ENCODE measurements at regions not wholly inside any gene's neighbourhood (a gene's known extent, or its start where the extent isn't known, plus 50 kb on each side); places are given as distances from the start of the nearest gene placed in this dataset.

- Histone ChIP-seq H3K4me3 (ENCODE audit: extremely low read depth, insufficient read depth, low read length, poor library complexity, severe bottlenecking) (no peak overlapping the region), H3K27ac (ENCODE audit: low read depth, low read length, severe bottlenecking) (no peak overlapping the region), H3K36me3 (ENCODE audit: control insufficient read depth, insufficient read depth, low read length) (no peaks in the 10 kb centered on the region), H3K9me3 (ENCODE audit: control insufficient read depth, low read length) (no peaks in the 10 kb centered on the region), H3K4me1 (ENCODE audit: control insufficient read depth, insufficient read depth, low read length, poor library complexity, severe bottlenecking) (no peaks in the 10 kb centered on the region)
- 92% methylated on average over 5 of the region's 6 CpGs for WGBS, 2 experiments (ENCODE audit: insufficient coverage in 2 of 2)
Measured at GRCh38 chr2:8363161-8363560, 318.7 kb upstream of the ID2 start.

GRCh38 chr2:8364668-8365067, 317.2 kb upstream of the ID2 start:
- Histone ChIP-seq H3K9me3 (ENCODE audit: control insufficient read depth, low read length) (no peaks in the 10 kb centered on the region), H3K27ac (ENCODE audit: low read depth, low read length, severe bottlenecking) (no peak overlapping the region), H3K4me1 (ENCODE audit: control insufficient read depth, insufficient read depth, low read length, poor library complexity, severe bottlenecking) (no peaks in the 10 kb centered on the region), H3K36me3 (ENCODE audit: control insufficient read depth, insufficient read depth, low read length) (no peaks in the 10 kb centered on the region), H3K4me3 (ENCODE audit: extremely low read depth, insufficient read depth, low read length, poor library complexity, severe bottlenecking) (no peak overlapping the region)
- 80% methylated on average over 1 of the region's 1 CpG; no CpG with 5 or more reads in 1 of the 2 experiments for WGBS, 2 experiments (ENCODE audit: insufficient coverage in 2 of 2)

GRCh38 chr2:8365331-8365910, 316.4 kb upstream of the ID2 start:
- 94 to 98% methylated on average over 10 to 13 of the region's 16 CpGs for WGBS, 2 experiments (ENCODE audit: insufficient coverage in 2 of 2)
- H3K9me3 ChIP-seq (ENCODE audit: control insufficient read depth, low read length), result no peaks in the 10 kb centered on the region
- H3K4me3 ChIP-seq (ENCODE audit: extremely low read depth, insufficient read depth, low read length, poor library complexity, severe bottlenecking), result no peak overlapping the region
- no peaks in the 10 kb centered on the region for H3K4me1 ChIP-seq (ENCODE audit: control insufficient read depth, insufficient read depth, low read length, poor library complexity, severe bottlenecking)
- H3K36me3 ChIP-seq (ENCODE audit: control insufficient read depth, insufficient read depth, low read length), result no peaks in the 10 kb centered on the region
- H3K27ac ChIP-seq (ENCODE audit: low read depth, low read length, severe bottlenecking), result no peak overlapping the region

GRCh38 chr2:8367833-8368232, 314.0 kb upstream of the ID2 start:
- no peaks in the 10 kb centered on the region for H3K36me3 ChIP-seq (ENCODE audit: control insufficient read depth, insufficient read depth, low read length)
- no peak overlapping the region for H3K4me3 ChIP-seq (ENCODE audit: extremely low read depth, insufficient read depth, low read length, poor library complexity, severe bottlenecking)
- H3K27ac ChIP-seq (ENCODE audit: low read depth, low read length, severe bottlenecking), result no peak overlapping the region
- WGBS, 2 experiments (ENCODE audit: insufficient coverage in 2 of 2), result 87 to 97% methylated on average over 3 of the region's 3 CpGs
- no peaks in the 10 kb centered on the region for H3K4me1 ChIP-seq (ENCODE audit: control insufficient read depth, insufficient read depth, low read length, poor library complexity, severe bottlenecking)
- H3K9me3 ChIP-seq (ENCODE audit: control insufficient read depth, low read length), result peaks cover 4% of the 10 kb centered on the region

GRCh38 chr2:8368463-8368862, 313.4 kb upstream of the ID2 start:
- 88 to 100% methylated on average over 1 to 2 of the region's 6 CpGs for WGBS, 2 experiments (ENCODE audit: insufficient coverage in 2 of 2)
- Histone ChIP-seq H3K4me1 (ENCODE audit: control insufficient read depth, insufficient read depth, low read length, poor library complexity, severe bottlenecking) (no peaks in the 10 kb centered on the region), H3K4me3 (ENCODE audit: extremely low read depth, insufficient read depth, low read length, poor library complexity, severe bottlenecking) (no peak overlapping the region), H3K27ac (ENCODE audit: low read depth, low read length, severe bottlenecking) (no peak overlapping the region), H3K9me3 (ENCODE audit: control insufficient read depth, low read length) (peaks cover 4% of the 10 kb centered on the region), H3K36me3 (ENCODE audit: control insufficient read depth, insufficient read depth, low read length) (no peaks in the 10 kb centered on the region)

GRCh38 chr2:8369522-8369921, 312.3 kb upstream of the ID2 start:
- WGBS, 2 experiments (ENCODE audit: insufficient coverage in 2 of 2), result 83 to 87% methylated on average over 6 to 8 of the region's 8 CpGs
- Histone ChIP-seq H3K27ac (ENCODE audit: low read depth, low read length, severe bottlenecking) (no peak overlapping the region), H3K9me3 (ENCODE audit: control insufficient read depth, low read length) (peaks cover 4% of the 10 kb centered on the region), H3K4me3 (ENCODE audit: extremely low read depth, insufficient read depth, low read length, poor library complexity, severe bottlenecking) (no peak overlapping the region), H3K36me3 (ENCODE audit: control insufficient read depth, insufficient read depth, low read length) (no peaks in the 10 kb centered on the region), H3K4me1 (ENCODE audit: control insufficient read depth, insufficient read depth, low read length, poor library complexity, severe bottlenecking) (no peaks in the 10 kb centered on the region)

- no peaks in the 10 kb centered on the region for H3K36me3 ChIP-seq (ENCODE audit: control insufficient read depth, insufficient read depth, low read length)
- H3K4me3 ChIP-seq (ENCODE audit: extremely low read depth, insufficient read depth, low read length, poor library complexity, severe bottlenecking), result no peak overlapping the region
- no peaks in the 10 kb centered on the region for H3K4me1 ChIP-seq (ENCODE audit: control insufficient read depth, insufficient read depth, low read length, poor library complexity, severe bottlenecking)
- peaks cover 4% of the 10 kb centered on the region for H3K9me3 ChIP-seq (ENCODE audit: control insufficient read depth, low read length)
- no peak overlapping the region for H3K27ac ChIP-seq (ENCODE audit: low read depth, low read length, severe bottlenecking)
- 40 to 45% methylated on average over 2 of the region's 2 CpGs for WGBS, 2 experiments (ENCODE audit: insufficient coverage in 2 of 2)
Measured at GRCh38 chr2:8370258-8370802, 311.5 kb upstream of the ID2 start.

GRCh38 chr2:8371653-8372052, 310.2 kb upstream of the ID2 start:
- Histone ChIP-seq H3K27ac (ENCODE audit: low read depth, low read length, severe bottlenecking) (no peak overlapping the region), H3K36me3 (ENCODE audit: control insufficient read depth, insufficient read depth, low read length) (no peaks in the 10 kb centered on the region), H3K4me3 (ENCODE audit: extremely low read depth, insufficient read depth, low read length, poor library complexity, severe bottlenecking) (no peak overlapping the region), H3K9me3 (ENCODE audit: control insufficient read depth, low read length) (peaks cover 4% of the 10 kb centered on the region), H3K4me1 (ENCODE audit: control insufficient read depth, insufficient read depth, low read length, poor library complexity, severe bottlenecking) (no peaks in the 10 kb centered on the region)
- WGBS, 2 experiments (ENCODE audit: insufficient coverage in 2 of 2), result 100% methylated on average over 1 of the region's 4 CpGs; no CpG with 5 or more reads in 1 of the 2 experiments

GRCh38 chr2:8374782-8375181, 307.1 kb upstream of the ID2 start:
- Histone ChIP-seq H3K4me3 (ENCODE audit: extremely low read depth, insufficient read depth, low read length, poor library complexity, severe bottlenecking) (no peak overlapping the region), H3K36me3 (ENCODE audit: control insufficient read depth, insufficient read depth, low read length) (no peaks in the 10 kb centered on the region), H3K9me3 (ENCODE audit: control insufficient read depth, low read length) (peaks cover 4% of the 10 kb centered on the region), H3K4me1 (ENCODE audit: control insufficient read depth, insufficient read depth, low read length, poor library complexity, severe bottlenecking) (no peaks in the 10 kb centered on the region), H3K27ac (ENCODE audit: low read depth, low read length, severe bottlenecking) (no peak overlapping the region)
- 87 to 100% methylated on average over 3 to 6 of the region's 9 CpGs for WGBS, 2 experiments (ENCODE audit: insufficient coverage in 2 of 2)

GRCh38 chr2:8376603-8377410, 305.0 kb upstream of the ID2 start:
- peaks cover 4% of the 10 kb centered on the region for H3K9me3 ChIP-seq (ENCODE audit: control insufficient read depth, low read length)
- no peaks in the 10 kb centered on the region for H3K36me3 ChIP-seq (ENCODE audit: control insufficient read depth, insufficient read depth, low read length)
- no peaks in the 10 kb centered on the region for H3K4me1 ChIP-seq (ENCODE audit: control insufficient read depth, insufficient read depth, low read length, poor library complexity, severe bottlenecking)
- no peak overlapping the region for H3K27ac ChIP-seq (ENCODE audit: low read depth, low read length, severe bottlenecking)
- WGBS, 2 experiments (ENCODE audit: insufficient coverage in 2 of 2), result 92 to 100% methylated on average over 4 to 7 of the region's 11 CpGs
- no peak overlapping the region for H3K4me3 ChIP-seq (ENCODE audit: extremely low read depth, insufficient read depth, low read length, poor library complexity, severe bottlenecking)

All from mesodermal cell (in vitro differentiated cells).